MM.1S (cell line): ENCODE measurements at regions not wholly inside any gene's neighbourhood (a gene's known extent, or its start where the extent isn't known, plus 50 kb on each side); places are given as distances from the start of the nearest gene placed in this dataset.

Experiments
- DNase-seq: peaks from one replicate; pipeline ENCODE4 v3.0.0-alpha.2; 2015
- H2AFZ ChIP-seq: fragments of 300-600 bp; sonication (generic); 2 replicates; pipeline ENCODE4 v1.6.0; 2016; ENCODE audit warnings: antibody characterized with exemption, low read length
- H3F3A ChIP-seq: fragments of 300-600 bp; sonication (generic); 2 replicates; pipeline ENCODE4 v1.6.1; 2016; ENCODE audit warnings: mild to moderate bottlenecking, antibody characterized with exemption, low read length, moderate library complexity, mixed read lengths; ENCODE audit not compliant: insufficient read depth
- H3K27ac ChIP-seq: fragments of 300-600 bp; sonication (generic); 2 replicates; pipeline ENCODE4 v1.5.1; 2016; ENCODE audit warnings: mild to moderate bottlenecking, low read length
- H3K27me3 ChIP-seq: fragments of 300-600 bp; sonication (generic); replicated peaks from 2 replicates; pipeline ENCODE4 v1.6.0; 2016; ENCODE audit warnings: low read length; ENCODE audit not compliant: insufficient read depth
- H3K36me3 ChIP-seq: fragments of 300-600 bp; sonication (generic); replicated peaks from 2 replicates; pipeline ENCODE4 v1.6.1; 2016; ENCODE audit warnings: mild to moderate bottlenecking, low read length, mixed read lengths; ENCODE audit not compliant: insufficient read depth
- H3K4me1 ChIP-seq: fragments of 300-600 bp; sonication (generic); 2 replicates; pipeline ENCODE4 v1.6.1; 2016; ENCODE audit warnings: low read length, mixed read lengths
- H3K4me2 ChIP-seq: fragments of 300-600 bp; sonication (generic); 2 replicates; pipeline ENCODE4 v1.6.0; 2016; ENCODE audit warnings: low read depth, low read length
- H3K4me3 ChIP-seq: fragments of 300-600 bp; sonication (generic); 2 replicates; pipeline ENCODE4 v1.5.1; 2016; ENCODE audit warnings: low read length, mixed read lengths
- H3K79me2 ChIP-seq: fragments of 300-600 bp; sonication (generic); 2 replicates; pipeline ENCODE4 v1.6.1; 2016; ENCODE audit warnings: mixed run types, low read length, mixed read lengths
- H3K9ac ChIP-seq: fragments of 300-600 bp; sonication (generic); 2 replicates; pipeline ENCODE4 v1.6.1; 2016; ENCODE audit warnings: low read length, mixed read lengths
- H3K9me2 ChIP-seq: fragments of 300-600 bp; sonication (generic); replicated peaks from 2 replicates; pipeline ENCODE4 v1.6.1; 2016; ENCODE audit warnings: mild to moderate bottlenecking, low read length, mixed read lengths; ENCODE audit not compliant: insufficient read depth
- H3K9me3 ChIP-seq: fragments of 300-600 bp; sonication (generic); replicated peaks from 2 replicates; pipeline ENCODE4 v1.6.1; 2016; ENCODE audit warnings: mild to moderate bottlenecking, low read length, mixed read lengths; ENCODE audit not compliant: insufficient read depth
- H4K20me1 ChIP-seq: fragments of 300-600 bp; sonication (generic); 2 replicates; pipeline ENCODE4 v1.6.1; 2016; ENCODE audit warnings: mild to moderate bottlenecking, low read length, moderate library complexity, mixed read lengths; ENCODE audit not compliant: insufficient read depth
- CTCF ChIP-seq: fragments of 300-600 bp; sonication (generic); IDR thresholded peaks from 2 replicates; pipeline ENCODE4 v1.5.1; 2016; ENCODE audit warnings: antibody characterized with exemption, low read length, mixed read lengths
- EZH2 ChIP-seq: fragments of 300-600 bp; sonication (generic); optimal IDR thresholded peaks from 2 replicates; pipeline ENCODE3; 2017; ENCODE audit warnings: low read depth, mild to moderate bottlenecking, antibody characterized with exemption, low read length, mixed read lengths
- EZH2phosphoT487 ChIP-seq: fragments of 300-600 bp; sonication (generic); IDR thresholded peaks from 2 replicates; pipeline ENCODE4 v1.6.1; 2018; ENCODE audit warnings: antibody characterized with exemption, low read length

GRCh38 chr14:84783511-84783910 is 746.4 kb upstream of the FLRT2 start:
- no peaks in the 10 kb centered on the region for H3K79me2 ChIP-seq
- H3K9me2 ChIP-seq, result no peaks in the 10 kb centered on the region
- no peaks in the 10 kb centered on the region for H4K20me1 ChIP-seq
- H3K4me1 ChIP-seq, result no peaks in the 10 kb centered on the region
- H2AFZ ChIP-seq, result no peak overlapping the region
- H3K4me3 ChIP-seq, result no peak overlapping the region
- no peaks in the 10 kb centered on the region for H3F3A ChIP-seq
- TF ChIP-seq EZH2phosphoT487 (no peak), CTCF (no peak), EZH2 (no peak)
- H3K9ac ChIP-seq, result no peak overlapping the region
- H3K9me3 ChIP-seq, result no peaks in the 10 kb centered on the region
- no peak for DNase-seq
- no peaks in the 10 kb centered on the region for H3K36me3 ChIP-seq
- no peak overlapping the region for H3K4me2 ChIP-seq
- no peak overlapping the region for H3K27ac ChIP-seq
- H3K27me3 ChIP-seq, result no peaks in the 10 kb centered on the region

GRCh38 chr14:84785996-84786395 is 743.9 kb upstream of the FLRT2 start:
- H4K20me1 ChIP-seq, result no peaks in the 10 kb centered on the region
- no peak overlapping the region for H3K4me3 ChIP-seq
- no peak for TF ChIP-seq EZH2
- no peak for TF ChIP-seq EZH2phosphoT487
- TF ChIP-seq CTCF, result no peak
- no peaks in the 10 kb centered on the region for H3K27me3 ChIP-seq
- H3K36me3 ChIP-seq, result no peaks in the 10 kb centered on the region
- H2AFZ ChIP-seq, result no peak overlapping the region
- no peaks in the 10 kb centered on the region for H3K4me1 ChIP-seq
- no peaks in the 10 kb centered on the region for H3K79me2 ChIP-seq
- no peaks in the 10 kb centered on the region for H3K9me2 ChIP-seq
- no peaks in the 10 kb centered on the region for H3F3A ChIP-seq
- H3K9ac ChIP-seq, result no peak overlapping the region
- no peak for DNase-seq
- H3K27ac ChIP-seq, result no peak overlapping the region
- no peaks in the 10 kb centered on the region for H3K9me3 ChIP-seq
- H3K4me2 ChIP-seq, result no peak overlapping the region

- no peaks in the 10 kb centered on the region for H3K9me2 ChIP-seq
- H3K79me2 ChIP-seq, result no peaks in the 10 kb centered on the region
- TF ChIP-seq CTCF (no peak), EZH2phosphoT487 (no peak), EZH2 (no peak)
These were observed 740.9 kb upstream of the FLRT2 start for GRCh38 chr14:84789012-84789411.

More at GRCh38 chr14:84789012-84789411, 740.9 kb upstream of the FLRT2 start:
- Histone ChIP-seq H3K4me1 (no peaks in the 10 kb centered on the region), H3K27ac (no peak overlapping the region), H3K4me3 (no peak overlapping the region), H3K27me3 (no peaks in the 10 kb centered on the region), H4K20me1 (no peaks in the 10 kb centered on the region), H3F3A (no peaks in the 10 kb centered on the region), H2AFZ (no peak overlapping the region), H3K9me3 (no peaks in the 10 kb centered on the region), H3K4me2 (no peak overlapping the region), H3K9ac (no peak overlapping the region), H3K36me3 (no peaks in the 10 kb centered on the region)
- DNase-seq, result no peak
